Ovary (tissue), 3 donors: ENCODE measurements at regions not wholly inside any gene's neighbourhood (a gene's known extent, or its start where the extent isn't known, plus 50 kb on each side); places are given as distances from the start of the nearest gene placed in this dataset.

Experiments used
- CTCF ChIP-seq, 3 donors: fragments of 450-650 bp in 2 of 3; fragments of 200-600 bp in 1 of 3; IDR thresholded peaks; one replicate each; pipeline versions ENCODE4 v1.5.1 to v1.8.0; 2016 to 2022; ENCODE audit warnings: antibody characterized with exemption in 3 of 3, mild to moderate bottlenecking in 1 of 3
- EP300 ChIP-seq: sonication (generic); formaldehyde crosslinking; IDR thresholded peaks from one replicate; pipeline ENCODE4 v1.6.1; 2017; ENCODE audit warnings: antibody characterized with exemption
- POLR2A ChIP-seq: fragments of 450-650 bp; IDR thresholded peaks from one replicate; pipeline ENCODE4 v1.6.1; 2017; ENCODE audit warnings: antibody characterized with exemption, mild to moderate bottlenecking, moderate library complexity
- donor health status: DM: no; HTN: no; CAD: no.

GRCh38 chrX:20593836-20594235 is 327.1 kb upstream of the RPS6KA3 start:
- TF ChIP-seq CTCF (IDR thresholded peaks at IDR 0.05) (no peak), POLR2A (no peak), EP300 (no peak)
